NB4 (cell line): ENCODE measurements at regions not wholly inside any gene's neighbourhood (a gene's known extent, or its start where the extent isn't known, plus 50 kb on each side); places are given as distances from the start of the nearest gene placed in this dataset.
"Not testable (repeated sequence)": the region's sequence is repeated elsewhere in the genome, so short reads cannot be mapped to it uniquely, and the experiment has no call there.

Experiments used
- DNase-seq: peaks from one replicate; pipeline ENCODE4 v3.0.0; 2010; ENCODE audit warnings: low read depth
- H3K4me3 ChIP-seq: one replicate; pipeline ENCODE4 v1.5.1; 2011; ENCODE audit warnings: mild to moderate bottlenecking, low read depth, low read length, moderate library complexity
- CTCF ChIP-seq: IDR thresholded peaks from one replicate; pipeline ENCODE4 v1.5.1; 2012; ENCODE audit warnings: low read depth, low read length
- MAX ChIP-seq: IDR thresholded peaks from 2 replicates; pipeline ENCODE4 v1.6.1; 2011; ENCODE audit warnings: low read depth, low read length
- MYC ChIP-seq: IDR thresholded peaks from 2 replicates; pipeline ENCODE4 v1.6.1; 2011; ENCODE audit warnings: low read depth, low read length
- POLR2A ChIP-seq: IDR thresholded peaks from 2 replicates; pipeline ENCODE4 v1.6.1; 2011; ENCODE audit warnings: mild to moderate bottlenecking; ENCODE audit not compliant: insufficient read length; ENCODE audit errors: extremely low read depth

GRCh38 chr9:24071091-24071490 is 245.1 kb upstream of the ELAVL2 start:
- TF ChIP-seq MAX: no peak
- TF ChIP-seq CTCF: no peak
- DNase-seq: no peak
- no peak overlapping the region for H3K4me3 ChIP-seq

GRCh38 chr9:24067107-24067506 is 241.1 kb upstream of the ELAVL2 start:
- H3K4me3 ChIP-seq, DNase-seq: not testable (repeated sequence)

GRCh38 chr9:24059651-24060050 is 233.6 kb upstream of the ELAVL2 start:
- TF ChIP-seq CTCF: no peak
- TF ChIP-seq MAX: no peak
- TF ChIP-seq POLR2A: no peak
- no peak for TF ChIP-seq MYC
- no peak for DNase-seq

GRCh38 chr9:24051587-24051986 is 225.5 kb upstream of the ELAVL2 start:
- H3K4me3 ChIP-seq: no peak overlapping the region
- DNase-seq: no peak
- TF ChIP-seq MAX: no peak
- no peak for TF ChIP-seq POLR2A
- TF ChIP-seq CTCF: no peak
- no peak for TF ChIP-seq MYC

More at GRCh38 chr9:24059651-24060050, 233.6 kb upstream of the ELAVL2 start:
- H3K4me3 ChIP-seq: no peak overlapping the region

- not testable (repeated sequence) for H3K4me3 ChIP-seq
Measured at GRCh38 chr9:24050239-24050638, 224.2 kb upstream of the ELAVL2 start.

GRCh38 chr9:24045150-24045549 is 219.1 kb upstream of the ELAVL2 start:
- DNase-seq: no peak
- no peak overlapping the region for H3K4me3 ChIP-seq
- TF ChIP-seq CTCF (no peak), MAX (no peak), POLR2A (no peak), MYC (no peak)

More at GRCh38 chr9:24050239-24050638, 224.2 kb upstream of the ELAVL2 start:
- not testable (repeated sequence) for DNase-seq

- no peak overlapping the region for H3K4me3 ChIP-seq
- no peak for DNase-seq
- TF ChIP-seq CTCF: no peak
- no peak for TF ChIP-seq MAX
- TF ChIP-seq MYC: no peak
- no peak for TF ChIP-seq POLR2A
Measured at GRCh38 chr9:24044576-24044975, 218.5 kb upstream of the ELAVL2 start.
